ENCODE measurements at regions not wholly inside any gene's neighbourhood (a gene's known extent, or its start where the extent isn't known, plus 50 kb on each side); places are given as distances from the start of the nearest gene placed in this dataset.
"Not testable (repeated sequence)": the region's sequence is repeated elsewhere in the genome, so short reads cannot be mapped to it uniquely, and the experiment has no call there.

DNA sequence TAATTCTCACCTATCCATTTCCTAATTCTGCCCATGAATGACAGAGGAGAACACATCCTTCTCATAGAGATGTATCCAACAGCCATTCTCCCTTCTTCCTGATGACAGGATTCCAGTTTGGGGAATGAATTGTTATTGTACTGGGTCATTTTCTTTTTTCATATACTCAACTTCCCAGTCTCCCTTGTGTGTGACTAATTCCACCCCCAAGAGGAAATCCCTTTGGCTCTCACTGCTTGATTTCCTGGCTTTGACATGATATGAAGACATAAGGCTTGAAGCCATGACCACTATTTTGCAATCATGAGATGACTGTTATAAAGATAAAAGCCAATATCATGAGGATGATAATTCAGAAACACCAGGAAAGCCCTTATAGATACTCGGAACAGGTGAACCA, 384.7 kb upstream of the ACVR2A start:
- ATAC-seq: no peak

DNA sequence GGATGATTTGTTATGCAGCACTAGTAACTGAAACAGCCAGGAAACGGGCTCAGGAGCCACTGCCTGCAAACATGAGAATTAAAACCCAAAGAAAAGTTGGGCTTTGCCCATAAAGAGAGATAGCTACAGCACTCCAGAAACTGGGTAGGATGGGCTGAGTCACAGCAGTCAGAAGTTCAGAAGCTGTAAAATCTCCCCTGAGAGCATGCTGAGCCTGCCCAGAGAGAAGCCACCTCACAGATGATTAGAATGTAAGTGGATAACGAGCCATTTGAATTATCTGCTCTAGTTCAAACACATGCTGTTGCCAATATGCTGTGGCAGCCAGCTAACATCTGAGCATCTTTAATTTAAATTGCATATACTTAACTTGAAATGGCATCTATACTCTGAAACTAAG, 388.1 kb upstream of the ACVR2A start:
- ATAC-seq: no peak

DNA sequence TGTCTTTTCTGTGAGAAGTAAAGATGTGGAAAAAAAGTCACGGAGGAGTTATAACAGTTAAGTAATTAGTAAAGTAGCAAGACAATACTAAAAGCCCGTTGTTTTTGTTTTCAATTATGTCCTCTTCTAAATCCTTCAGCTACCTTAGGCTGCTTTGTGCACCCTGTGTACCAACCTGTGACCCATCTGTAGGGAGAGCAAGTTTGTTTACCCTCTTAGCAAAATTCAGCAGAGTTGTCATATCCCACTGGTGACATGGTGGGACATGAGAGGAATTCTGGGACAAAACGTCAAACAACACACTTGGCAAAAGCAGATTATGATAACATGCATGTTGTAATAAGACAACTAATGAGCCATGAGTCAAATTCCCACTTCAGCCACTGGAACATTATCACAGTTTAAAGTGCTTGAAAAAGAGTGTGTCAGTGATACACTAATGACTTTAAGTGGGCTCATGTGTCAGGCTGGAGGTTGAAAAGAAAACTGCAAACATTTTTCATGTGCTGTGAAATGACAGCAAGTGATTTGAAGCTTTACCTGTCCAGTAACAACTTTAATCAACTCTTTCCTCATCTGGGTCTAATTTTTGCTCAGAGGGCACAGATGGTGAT, 392.8 kb upstream of the ACVR2A start:
- no peak for ATAC-seq

DNA sequence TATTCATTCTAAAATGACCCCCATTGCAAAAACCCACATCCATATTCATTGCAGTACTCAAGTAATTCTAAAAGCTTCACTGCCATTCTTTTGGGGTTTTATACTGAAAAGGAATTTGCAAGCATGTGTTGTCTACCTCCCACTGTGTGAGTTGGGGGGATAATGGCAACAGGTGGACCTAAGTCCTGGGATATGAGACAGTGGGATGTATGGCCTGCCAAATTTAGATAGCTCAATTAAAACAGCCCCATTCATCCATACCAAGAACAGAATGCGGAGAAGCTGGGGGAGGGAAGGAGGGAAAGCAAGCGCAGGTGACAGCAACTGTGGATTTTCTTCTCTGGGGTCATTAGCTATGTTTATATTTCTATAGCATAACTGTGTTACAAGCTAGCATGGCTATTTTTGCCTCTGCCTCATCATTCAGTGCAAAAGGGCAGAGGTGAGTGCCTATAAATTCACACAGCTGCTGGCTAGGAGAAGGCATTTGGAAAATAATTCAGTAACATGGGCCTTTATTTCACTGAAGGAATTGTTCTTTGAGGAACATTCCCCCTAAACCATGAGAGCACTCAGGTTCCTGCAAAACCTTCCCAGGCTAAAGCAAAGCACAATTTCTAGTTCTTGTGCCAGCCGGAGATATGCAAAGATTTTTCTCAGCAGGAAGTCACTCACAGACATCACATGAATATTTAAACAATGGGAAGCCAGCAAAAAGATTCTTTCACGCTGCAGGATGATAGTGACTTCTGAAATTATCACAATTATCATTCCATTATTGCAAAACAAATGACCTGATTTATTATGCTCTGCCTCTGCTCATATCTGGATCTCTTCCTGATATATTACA, 393.9 kb upstream of the ACVR2A start:
- no peak for ATAC-seq

DNA sequence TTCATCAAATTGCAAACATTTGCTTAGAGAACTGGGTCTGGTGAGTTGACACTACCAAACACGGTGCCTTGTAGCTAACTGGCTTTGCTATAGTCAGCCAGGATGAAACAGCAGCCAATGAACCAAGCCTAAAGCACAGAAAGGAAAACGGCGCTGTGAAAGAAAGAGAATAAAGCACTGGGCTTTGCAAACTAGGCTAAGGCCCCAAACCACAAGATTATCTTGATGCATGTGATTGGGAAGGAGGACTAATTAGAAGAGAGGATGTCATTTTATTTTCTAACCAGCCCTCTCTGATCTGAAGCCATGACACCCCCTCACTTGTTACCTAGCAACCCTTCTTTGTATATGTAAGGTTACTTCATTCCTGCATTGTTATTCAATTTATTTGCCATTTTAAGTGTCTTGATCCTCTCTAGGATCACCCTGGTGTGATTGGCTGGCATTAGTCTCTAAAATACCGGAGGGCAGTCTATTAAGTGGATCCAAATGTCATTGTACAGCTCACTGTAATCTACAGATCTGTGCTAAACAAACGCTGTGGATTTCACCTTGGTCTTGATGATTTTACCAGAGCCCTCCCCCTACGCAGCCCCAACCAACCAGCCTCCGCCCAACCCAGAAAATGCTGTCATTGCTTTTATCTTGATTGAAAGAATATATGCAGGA, 395.4 kb upstream of the ACVR2A start:
- ATAC-seq: peak; percentile 65 to 75

DNA sequence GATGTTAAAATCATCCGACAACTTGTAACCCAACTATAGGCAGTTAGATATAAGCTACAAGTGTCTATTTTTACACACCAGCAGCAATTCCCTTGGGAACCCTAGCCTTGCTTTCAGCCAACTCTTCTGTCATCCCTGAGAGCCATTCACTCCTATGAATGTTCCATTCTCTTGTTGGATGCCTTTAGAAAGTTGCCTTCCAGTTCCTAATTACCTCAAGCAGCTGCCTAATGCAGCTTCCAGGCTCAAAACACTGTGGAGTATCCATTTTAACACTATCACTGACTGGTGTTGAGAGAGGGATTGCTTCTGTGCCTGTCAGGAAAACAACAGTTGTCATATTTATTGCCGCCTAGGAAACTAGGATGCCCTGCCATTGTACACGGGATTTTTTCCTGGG, 402.0 kb upstream of the ACVR2A start:
- ATAC-seq: no peak

DNA sequence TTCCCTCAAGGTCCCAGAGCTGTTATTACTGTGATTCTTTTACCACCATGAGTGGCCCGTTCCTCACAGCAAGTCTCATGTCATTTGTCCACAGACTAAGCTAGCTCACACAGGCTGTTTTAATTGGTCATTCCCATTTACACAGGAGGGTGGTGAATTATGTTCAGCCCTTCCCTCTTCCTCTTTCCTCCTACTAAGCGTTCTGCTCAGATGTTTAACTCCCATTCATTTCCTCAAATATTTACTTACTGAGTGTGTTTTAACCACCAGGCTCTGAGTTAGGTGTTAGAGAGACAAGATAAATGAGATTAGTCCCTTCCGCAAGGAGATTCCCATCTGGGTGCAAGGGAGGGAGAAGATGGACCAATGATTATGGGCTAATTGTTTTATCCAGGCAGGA, 403.6 kb upstream of the ACVR2A start:
- no peak for ATAC-seq

DNA sequence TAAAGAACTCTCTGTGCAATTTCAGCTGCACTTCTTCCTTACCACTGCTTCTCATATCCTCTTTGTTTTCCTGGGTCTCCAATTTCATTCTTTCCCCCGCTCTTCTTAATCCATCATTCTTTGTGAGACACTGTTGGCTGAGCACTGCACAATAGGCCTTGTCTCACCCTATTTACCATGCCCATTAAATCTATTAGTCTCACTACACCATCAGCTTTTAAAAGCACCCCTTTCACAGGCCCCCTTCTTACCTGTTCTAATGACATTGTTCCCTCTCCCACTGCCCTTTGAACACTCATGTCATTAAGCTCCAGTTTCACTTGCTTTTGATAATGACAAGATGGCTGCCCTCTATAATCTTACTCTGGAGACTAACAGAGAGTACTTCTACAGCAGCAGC, 404.1 kb upstream of the ACVR2A start:
- no peak for ATAC-seq

DNA sequence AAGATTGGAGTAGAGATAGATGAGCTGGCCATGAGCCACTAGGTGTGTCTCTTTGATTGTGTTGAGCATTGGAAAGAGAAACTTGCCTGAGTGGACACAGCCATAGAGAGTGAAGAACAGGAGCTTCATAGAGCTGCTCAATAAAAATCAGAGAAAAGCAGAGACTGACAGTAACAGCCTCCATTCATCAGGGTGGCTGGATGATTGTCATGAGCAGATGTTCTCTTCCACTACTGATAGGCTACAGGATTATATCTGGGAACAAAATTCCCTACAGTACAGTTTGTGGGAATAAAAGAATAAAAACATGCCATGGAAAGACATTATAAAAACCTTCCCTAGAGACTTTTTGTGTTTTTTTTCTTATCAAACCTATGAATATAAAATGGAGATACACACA, 404.8 kb upstream of the ACVR2A start:
- no peak for ATAC-seq

DNA sequence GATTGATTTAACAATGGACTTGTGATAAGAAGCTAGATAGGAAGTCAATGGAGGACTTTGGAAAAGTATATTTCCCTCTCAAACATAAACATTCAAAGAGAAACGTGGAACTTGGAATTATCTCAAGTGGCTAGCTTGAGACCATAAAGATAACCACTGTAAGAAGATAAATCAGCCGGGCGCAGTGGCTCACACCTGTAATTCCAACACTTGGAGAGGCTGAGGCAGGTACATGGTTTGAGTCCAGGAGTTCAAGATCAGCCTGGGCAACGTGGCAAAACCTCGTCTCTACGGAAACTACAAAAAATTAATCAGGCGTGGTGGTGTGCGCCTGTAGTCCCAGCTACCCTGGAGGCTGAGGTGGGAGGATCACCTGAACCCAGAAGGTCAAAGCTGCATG, 405.9 kb upstream of the ACVR2A start:
- ATAC-seq: no peak

DNA sequence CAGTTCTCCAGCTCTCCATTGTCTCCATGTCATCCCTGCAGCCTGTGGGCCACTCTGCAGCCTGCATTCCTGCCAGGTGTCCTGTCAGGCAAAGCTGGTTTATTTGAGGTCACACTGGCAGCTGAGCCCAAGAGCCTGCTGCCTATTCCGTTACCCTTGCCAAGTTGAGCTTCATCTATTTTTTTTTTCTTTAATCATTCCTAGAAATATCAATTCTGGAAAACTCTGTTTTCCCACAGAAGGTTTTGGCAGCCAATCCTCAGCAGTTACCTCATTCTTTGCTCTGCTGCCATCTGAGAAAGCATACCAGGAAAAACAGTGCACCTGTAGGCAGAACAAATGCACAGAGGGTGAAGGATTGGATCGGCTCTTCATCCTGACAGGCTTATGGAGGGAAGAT, 411.0 kb upstream of the ACVR2A start:
- ATAC-seq: no peak

DNA sequence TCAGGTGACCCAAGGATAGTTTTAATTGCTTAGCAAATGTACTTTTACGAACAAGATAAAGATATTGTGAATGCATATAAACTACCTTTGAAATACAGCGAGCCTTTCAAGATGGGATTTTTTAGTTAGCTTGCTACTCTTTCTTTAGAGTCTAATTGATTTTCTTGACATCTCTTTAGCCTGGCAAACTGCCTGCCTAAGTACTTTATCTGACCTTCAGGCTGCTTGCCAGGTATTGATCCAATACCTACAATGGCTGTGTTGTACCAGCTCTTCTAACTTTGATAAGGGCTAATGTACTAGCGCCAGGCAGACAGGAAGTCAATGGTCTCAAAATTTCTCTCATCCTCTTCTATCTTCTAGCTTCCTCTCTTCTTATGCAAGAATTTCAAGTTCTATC, 414.4 kb upstream of the ACVR2A start:
- ATAC-seq: no peak

DNA sequence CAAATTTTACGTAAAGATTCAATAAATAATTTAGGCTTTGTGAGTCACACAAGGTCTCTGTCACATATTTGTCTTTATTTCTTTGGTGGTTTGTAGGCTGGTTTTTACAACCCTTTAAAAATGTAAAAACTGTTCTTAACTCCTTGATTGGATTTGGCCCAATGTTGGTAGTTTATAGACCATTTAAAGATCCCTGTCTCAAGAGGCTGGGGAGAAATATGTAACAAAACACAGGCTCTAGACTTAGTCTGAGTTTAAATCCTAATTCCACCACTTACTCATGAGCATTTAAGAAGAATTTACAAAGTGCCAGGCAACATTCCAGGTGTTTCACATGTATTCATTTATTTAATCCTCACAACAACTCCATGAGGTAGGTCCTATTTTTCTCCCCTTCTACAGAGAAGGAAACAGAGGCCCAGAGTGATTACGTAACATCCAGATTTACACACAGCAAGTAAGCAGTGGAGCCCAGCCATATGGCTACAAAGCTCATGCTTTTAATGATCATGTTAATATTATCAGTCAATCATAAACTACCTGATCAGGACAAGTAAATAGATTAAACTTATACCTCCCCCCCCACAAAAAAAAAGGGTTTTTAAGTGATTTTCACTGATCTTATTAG, 416.6 kb upstream of the ACVR2A start:
- ATAC-seq: no peak

DNA sequence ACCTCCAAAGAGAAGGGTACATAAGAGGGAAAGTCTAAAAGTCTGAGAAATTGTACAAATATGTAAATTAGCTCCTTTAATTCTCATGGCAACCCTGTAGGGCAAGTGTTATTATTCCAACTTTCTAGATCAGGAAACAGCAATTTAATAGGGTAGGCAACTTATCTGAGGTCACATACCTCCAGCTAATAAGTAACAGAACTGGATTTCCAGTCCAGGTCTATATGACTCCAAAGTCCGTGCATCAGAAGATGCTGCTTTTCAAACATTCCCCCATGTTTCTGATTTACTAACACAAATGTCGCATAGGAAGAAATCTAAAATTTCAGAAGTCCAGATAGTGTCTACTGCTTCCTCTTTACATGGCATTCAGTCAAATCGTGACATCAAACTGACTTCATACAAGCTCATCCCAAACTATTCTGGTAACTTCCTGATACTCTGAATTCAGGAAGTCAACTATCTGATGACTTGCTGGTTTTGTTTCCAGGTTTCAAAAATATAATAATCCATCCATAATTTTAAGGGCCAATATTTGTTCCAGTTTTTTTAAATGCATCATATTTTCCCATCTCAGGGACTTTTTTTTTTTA, 419.3 kb upstream of the ACVR2A start:
- no peak for ATAC-seq

DNA sequence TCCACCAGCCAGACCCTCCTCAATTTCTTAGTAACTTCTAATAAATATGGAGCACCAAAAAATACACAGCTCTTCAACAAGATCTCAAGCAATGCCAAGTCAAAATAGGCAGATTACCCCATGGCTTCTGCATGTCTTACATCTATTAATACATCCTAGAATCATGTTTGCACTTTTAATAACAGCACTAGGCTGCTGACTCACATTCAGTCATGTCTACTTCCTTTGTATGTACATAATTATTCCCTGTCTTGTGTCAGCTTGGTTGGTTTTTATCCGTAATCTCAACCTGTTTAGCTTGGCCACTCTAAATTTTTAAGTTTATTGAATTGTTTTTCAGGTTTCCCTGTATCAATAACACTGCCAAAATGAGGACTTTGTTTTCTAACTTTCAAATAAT, 420.1 kb upstream of the ACVR2A start:
- ATAC-seq: no peak

DNA sequence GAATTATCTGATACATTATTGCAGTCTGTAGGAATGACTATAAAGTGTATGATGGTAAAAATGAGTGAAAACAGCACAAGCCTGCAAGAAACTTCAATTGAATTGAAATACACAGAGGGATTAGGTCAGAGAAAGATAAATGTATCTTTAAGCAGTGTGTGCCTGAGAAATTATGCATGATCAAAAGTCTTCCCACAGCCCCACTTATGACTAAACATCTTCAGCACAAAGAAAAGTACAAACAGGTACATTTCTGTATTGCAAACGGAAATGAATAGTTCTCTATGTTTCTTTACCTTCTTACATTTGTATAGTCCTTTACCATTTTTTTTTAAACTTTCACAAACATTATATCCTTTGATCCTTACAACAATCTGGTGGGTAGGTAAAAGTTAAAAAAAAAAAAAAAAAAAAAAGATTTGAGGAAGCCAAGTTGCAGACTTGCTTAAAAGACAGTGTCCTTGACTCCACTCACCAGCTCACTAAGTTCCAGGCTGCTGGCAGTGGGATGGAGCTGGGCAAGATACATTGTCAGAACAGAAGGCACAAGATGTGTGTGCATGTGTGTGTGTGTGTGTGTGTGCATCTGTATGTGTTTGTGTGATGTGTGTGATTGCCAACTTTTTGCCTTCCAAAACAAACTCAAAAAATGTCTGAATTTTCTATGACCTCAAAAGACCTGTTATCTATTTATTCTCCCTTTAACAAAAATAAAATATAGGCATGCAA, 423.7 kb upstream of the ACVR2A start:
- ATAC-seq: no peak

DNA sequence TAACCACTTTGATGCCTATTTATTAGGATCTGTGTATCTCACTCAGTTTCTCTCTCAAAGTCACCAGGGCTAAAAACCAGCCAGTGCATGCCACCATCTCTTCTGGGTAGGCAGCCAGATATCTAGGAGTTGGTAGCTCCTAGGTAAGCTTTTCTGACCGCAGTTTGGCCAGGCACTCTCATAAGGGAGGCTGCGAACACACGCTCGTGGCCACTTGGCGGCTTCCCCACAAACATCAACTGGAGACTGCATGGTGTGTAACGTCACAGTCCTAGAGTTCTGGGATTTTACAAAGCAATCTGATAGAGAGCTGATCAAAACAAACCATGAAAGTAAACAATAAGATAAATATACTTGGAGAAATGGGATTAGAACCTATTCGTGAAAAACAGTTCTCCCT, 424.3 kb upstream of the ACVR2A start:
- ATAC-seq: no peak

DNA sequence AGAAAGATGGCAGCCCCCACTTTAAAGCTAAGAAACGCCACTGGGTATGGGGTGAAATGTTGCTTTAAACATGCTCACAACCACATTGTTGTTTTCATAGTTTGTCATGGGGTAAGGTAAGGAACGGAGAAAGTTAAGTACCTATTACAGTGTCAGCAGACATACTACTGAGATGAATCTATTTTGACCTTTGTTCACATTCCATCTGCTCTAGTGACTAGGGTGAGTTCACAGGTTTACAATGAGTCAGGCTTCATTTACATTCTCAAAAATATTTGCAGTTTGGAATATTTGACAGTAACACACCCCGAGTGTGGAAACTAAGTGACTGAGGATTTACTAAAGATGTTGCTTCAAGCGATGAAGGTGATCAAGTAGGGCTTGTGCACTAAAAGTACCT, 428.7 kb upstream of the ACVR2A start:
- peak in 1 of 2 donors; percentile 65 for ATAC-seq

DNA sequence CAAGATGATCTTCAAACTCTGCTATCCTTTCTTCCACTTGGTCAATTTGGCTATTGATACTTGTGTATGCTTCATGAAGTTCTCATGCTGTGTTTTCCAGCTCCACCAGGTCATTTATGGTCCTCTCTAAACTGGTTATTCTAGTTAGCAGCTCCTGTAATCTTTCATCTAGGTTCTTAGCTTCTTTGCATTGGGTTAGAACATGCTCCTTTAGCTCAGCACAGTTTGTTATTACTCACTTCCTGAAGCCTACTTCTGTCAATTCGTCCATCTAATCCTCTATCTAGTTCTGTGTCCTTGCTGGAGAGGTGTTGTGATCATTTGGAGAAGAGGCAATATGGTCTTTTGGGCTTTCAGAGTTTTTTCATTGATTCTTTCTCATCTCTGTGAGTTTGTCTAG, 430.2 kb upstream of the ACVR2A start:
- not testable (repeated sequence) for ATAC-seq

DNA sequence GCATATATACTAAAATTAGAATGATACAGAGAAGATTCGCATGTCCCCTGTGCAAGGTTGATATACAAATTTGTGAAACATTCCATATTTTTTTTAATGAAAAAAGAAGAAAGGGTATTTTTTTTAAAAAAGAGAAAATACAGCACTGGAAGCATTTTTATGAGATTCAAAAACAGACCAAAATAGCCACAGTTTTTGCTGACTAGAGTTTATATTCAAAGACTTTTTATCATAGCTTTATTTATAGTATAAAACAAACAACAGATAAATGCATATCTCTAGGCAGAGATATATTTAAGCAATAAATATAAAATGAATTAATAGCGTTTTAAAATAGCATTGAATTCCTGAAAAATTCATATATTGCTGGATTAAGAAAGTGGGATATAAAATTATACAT, 436.5 kb upstream of the ACVR2A start:
- no peak for ATAC-seq

DNA sequence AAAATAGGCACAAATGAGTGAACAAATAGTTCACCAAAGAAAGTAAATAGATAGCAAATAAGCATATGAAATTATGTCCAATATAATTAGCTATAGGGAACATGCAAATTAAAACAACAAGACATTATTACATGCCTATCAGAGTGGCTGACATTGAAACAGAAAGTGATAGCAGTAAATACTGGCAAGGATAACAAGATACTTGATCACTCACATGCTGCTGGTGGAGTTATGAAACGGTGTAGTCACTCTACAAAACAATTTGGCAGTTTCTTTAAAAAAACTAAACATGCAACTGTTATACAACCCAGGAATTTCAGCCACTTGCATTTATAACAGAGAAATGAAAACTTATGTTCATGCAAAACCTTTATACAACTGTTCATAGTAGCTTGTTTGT, 439.2 kb upstream of the ACVR2A start:
- ATAC-seq: no peak

DNA sequence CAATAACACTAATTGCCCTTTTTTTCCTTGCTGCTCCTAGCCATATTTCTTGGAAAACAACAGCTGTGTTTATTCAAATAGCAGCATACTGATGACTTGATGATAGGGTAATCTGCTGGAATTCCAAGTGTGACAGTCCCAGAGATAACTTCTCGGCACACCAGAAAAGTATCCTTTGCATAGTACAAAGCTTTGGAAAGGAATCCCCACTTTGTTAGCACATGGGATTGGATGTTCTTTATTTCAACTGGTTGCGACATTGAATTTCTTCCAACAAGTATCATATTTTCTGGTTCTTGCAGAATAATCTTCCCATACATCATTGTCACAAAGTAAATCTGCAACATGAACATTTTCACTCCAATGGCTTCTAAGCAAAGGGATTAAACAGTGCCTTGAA, 445.8 kb upstream of the ACVR2A start:
- ATAC-seq: no peak

DNA sequence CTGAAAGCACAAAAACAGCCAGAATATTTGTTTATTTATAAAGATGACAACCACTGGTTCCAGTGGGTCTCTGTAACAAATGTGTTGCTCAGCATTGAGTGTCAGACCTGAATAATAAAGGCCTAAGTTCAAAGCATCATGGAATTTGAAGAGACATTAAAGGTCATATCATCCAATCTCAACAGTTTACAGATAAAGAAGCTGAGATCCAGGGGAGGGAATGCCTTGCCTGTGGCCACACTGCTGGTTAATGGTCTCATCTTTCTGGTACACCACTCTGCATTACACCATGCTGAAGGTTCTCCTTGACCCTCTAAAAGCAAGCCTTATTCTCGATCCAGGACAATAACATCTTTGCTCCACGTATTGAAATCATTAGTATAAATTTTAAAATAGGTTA, 446.5 kb upstream of the ACVR2A start:
- no peak for ATAC-seq
